GM20000 (cell line): ENCODE measurements at regions not wholly inside any gene's neighbourhood (a gene's known extent, or its start where the extent isn't known, plus 50 kb on each side); places are given as distances from the start of the nearest gene placed in this dataset.

Source experiments
- DNase-seq: peaks from one replicate; pipeline ENCODE4 v3.0.0; 2012; ENCODE audit warnings: low spot score
- TF ChIP-seq, protein P1 (sequence below): IDR thresholded peaks from 2 replicates; pipeline ENCODE4 v1.5.1; 2012; ENCODE audit warnings: mild to moderate bottlenecking, control low read depth; ENCODE audit errors: extremely low read depth, missing control alignments

DNA sequence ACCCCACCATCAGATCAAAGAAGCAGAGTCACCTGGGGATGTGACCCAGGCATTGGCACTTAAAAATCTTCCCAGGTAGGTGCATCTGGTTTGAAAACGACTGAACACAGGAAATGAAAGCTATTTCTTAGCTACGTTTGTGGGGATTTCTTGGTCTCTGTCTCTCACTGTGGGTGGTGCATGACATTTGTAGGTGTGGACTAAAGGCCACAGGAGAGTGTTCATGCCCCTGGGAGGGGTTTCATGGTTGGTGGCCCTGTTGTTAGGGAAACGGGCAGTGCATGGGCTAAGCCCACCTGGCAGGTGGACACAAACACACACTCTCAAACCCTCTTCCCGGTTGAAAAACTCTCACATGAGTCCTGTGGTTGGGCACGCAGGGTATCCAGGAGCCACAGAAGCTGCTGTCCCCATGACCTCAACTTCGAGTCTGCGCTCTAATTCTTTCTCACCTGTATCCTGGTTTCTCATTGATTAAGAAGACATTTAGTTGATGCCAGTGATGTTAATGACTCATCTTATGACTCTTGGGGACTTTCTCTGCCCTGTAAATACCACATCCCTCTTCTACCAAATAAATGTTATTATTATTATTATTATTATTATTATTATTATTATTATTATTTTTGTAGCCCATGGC, 119.4 kb downstream of the MRPS6 start:
- peak; percentile 42 for DNase-seq
- TF ChIP-seq, protein P1, sequence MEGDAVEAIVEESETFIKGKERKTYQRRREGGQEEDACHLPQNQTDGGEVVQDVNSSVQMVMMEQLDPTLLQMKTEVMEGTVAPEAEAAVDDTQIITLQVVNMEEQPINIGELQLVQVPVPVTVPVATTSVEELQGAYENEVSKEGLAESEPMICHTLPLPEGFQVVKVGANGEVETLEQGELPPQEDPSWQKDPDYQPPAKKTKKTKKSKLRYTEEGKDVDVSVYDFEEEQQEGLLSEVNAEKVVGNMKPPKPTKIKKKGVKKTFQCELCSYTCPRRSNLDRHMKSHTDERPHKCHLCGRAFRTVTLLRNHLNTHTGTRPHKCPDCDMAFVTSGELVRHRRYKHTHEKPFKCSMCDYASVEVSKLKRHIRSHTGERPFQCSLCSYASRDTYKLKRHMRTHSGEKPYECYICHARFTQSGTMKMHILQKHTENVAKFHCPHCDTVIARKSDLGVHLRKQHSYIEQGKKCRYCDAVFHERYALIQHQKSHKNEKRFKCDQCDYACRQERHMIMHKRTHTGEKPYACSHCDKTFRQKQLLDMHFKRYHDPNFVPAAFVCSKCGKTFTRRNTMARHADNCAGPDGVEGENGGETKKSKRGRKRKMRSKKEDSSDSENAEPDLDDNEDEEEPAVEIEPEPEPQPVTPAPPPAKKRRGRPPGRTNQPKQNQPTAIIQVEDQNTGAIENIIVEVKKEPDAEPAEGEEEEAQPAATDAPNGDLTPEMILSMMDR = no peak

DNA sequence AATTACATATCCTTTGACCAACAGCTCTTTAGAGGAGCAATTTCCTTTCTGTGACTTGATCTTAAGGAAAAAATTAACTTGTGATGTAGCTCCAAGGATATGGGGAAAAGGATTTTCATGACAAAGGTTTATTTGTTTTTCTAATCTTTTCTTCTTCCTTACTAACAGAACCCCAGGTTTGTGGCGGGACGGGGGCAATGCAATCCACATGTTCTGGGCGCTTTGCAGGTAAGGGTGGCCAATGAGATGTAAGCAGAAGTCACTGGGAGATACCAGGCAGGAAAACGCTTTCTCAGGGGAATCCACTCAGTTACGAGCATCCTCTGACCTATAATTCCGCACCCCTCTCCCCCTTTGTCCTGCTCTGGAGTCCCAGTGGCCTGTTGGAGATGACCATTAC, 122.0 kb downstream of the MRPS6 start:
- TF ChIP-seq, protein P1 = no peak
- no peak for DNase-seq

DNA sequence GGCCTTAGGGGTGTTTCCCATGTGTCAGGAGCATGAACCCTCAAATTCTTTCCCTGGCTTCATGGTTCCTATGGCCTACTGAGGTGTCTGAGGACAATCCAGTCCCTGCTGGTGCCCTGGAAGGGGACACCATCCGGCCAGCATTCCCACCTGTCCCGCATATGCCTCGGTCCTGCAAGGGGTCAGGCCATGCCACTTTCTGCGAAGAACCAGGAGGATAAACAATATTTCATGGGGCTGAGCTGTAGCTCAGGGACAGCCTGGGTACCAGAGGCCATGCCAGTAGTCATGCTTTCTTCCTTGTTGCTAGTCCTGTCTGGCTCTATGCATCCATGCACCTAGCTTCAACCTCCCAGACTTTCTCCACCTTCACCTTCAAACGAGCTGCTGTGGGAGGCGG, 123.6 kb downstream of the MRPS6 start:
- no peak for DNase-seq
- TF ChIP-seq, protein P1 = no peak

DNA sequence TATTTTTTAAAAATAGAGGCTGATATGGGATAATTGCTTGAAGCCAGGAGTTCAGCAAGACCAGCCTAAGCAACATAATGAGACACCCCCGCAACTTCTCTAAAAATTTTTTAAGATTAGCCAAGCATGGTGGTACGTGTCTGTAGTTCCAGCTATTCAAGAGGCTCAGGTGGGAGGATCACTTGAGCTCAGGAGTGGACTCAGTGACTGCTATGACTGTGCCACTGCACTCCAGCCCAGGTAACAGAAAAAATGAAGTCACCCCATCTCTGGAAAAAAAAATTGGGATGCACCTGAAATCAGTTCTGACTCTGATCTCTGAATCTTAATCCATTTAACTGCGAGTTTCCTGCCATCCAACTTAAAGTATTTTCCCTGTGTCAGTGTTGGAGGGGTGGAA, 124.2 kb downstream of the MRPS6 start:
- TF ChIP-seq, protein P1 = no peak

DNA sequence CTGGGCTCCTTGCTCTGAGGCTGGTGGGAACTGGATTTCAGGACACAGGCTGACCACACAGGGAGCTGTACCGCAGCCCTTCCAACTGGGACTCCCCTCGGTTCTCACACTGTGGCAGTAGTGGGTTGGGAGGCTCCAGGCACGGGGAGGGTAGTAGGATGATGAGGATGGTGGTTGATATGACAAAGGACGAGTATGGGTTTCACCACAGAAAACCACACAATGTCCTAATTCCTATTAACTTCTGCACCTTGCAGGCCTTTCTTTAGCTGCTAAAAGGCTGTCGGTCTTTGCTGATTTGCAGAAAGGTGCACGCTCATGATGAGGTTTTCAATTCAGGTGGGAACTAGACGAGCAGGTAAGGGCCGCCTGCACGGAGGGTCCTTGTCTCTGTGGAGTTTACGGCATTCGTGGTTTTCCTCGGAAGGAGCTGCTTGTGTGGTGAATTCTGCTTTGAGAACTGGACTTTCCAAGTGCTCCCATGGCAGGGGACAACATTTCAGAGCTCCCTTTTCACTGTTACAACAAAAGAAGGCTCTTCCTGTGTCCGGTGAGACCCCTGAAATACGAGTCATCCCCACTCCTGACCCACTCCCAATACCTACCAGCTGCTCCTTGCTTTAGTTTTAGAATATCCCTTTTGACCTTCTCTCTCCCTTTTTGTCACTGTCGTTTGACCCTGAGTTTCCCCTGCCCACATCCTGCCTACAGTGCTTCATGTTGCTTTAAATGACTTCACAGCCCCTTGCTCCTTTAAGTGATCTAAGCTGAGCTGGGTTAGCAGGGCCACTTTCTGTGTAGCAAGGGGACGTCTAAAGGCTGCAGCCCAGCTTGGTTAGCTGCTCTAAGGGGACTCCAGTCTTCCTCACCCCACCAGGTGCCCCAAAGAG, 125.1 kb downstream of the MRPS6 start:
- peak; percentile 43 for DNase-seq
- TF ChIP-seq, protein P1 = no peak

More for the DNA sequence above, 124.2 kb downstream of the MRPS6 start:
- no peak for DNase-seq

DNA sequence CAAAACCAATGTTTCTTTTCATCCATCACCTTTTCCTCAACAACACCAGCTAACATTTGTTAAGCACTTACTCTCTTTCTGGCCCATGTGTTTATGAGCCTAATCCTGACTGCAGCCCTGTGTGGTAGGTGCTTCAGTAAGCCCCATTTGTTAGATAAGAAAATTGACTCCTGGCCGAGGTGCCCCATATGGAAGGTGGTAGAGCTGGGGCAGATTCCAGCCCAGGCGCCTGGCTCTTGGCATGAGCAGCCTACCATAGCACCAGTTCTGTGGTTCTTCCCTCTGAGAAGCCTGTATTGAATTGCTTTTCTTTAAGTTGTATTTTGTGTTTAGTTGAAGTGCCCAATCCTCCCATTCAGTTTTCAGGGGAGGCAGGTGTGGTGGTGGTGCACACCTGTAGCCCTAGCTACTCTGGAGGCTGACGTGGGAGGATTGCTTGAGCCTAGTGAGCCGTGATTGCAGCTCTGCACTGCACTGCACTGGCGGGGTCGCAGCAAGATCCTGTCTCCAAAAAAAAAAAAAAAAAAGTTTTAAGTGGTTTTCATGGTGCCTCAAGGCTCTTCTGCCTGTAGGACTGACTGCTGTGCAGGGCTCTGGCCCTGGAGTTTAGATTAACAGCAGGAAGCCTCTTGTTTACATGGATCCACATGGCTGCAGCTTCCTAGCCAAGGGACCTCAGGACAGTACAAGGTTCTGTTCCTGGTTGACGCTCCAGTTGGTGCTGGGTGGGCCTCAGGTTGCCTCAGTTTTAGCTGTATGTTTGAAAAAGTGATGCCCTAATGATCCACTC, 125.9 kb downstream of the MRPS6 start:
- DNase-seq = no peak
- TF ChIP-seq, protein P1 = no peak
